WTC11 (cell line): ENCODE measurements at regions not wholly inside any gene's neighbourhood (a gene's known extent, or its start where the extent isn't known, plus 50 kb on each side); places are given as distances from the start of the nearest gene placed in this dataset.

Experiments
- FOXJ3 ChIP-seq: sonication (generic); formaldehyde crosslinking; IDR thresholded peaks from 2 replicates; pipeline ENCODE4 v1.9.0; 2021; ENCODE audit warnings: missing genetic modification reagents, mild to moderate bottlenecking, borderline replicate concordance
- GABPB1 ChIP-seq: sonication (generic); formaldehyde crosslinking; IDR thresholded peaks from 2 replicates; pipeline ENCODE4 v1.8.1; 2023; ENCODE audit warnings: mild to moderate bottlenecking, missing genetic modification reagents
- NFYB ChIP-seq: sonication (generic); formaldehyde crosslinking; conservative IDR thresholded peaks from 2 replicates; pipeline ENCODE4 v1.8.0; 2022; ENCODE audit warnings: low read depth, missing genetic modification reagents
- SP1 ChIP-seq: sonication (generic); formaldehyde crosslinking; conservative IDR thresholded peaks from 2 replicates; pipeline ENCODE4 v1.8.1; 2022; ENCODE audit warnings: missing genetic modification reagents
- TCF7 ChIP-seq: sonication (generic); formaldehyde crosslinking; IDR thresholded peaks from 2 replicates; pipeline ENCODE4 v1.8.0; 2022; ENCODE audit warnings: mild to moderate bottlenecking, low read depth, missing genetic modification reagents, moderate library complexity
- TEAD4 ChIP-seq: sonication (generic); formaldehyde crosslinking; IDR thresholded peaks from 2 replicates; pipeline ENCODE4 v1.8.0; 2022; ENCODE audit warnings: mild to moderate bottlenecking, missing genetic modification reagents
- ZNF138 ChIP-seq: sonication (generic); formaldehyde crosslinking; conservative IDR thresholded peaks from 2 replicates; pipeline ENCODE4 v1.8.1; 2022; ENCODE audit warnings: mild to moderate bottlenecking, moderate library complexity, missing genetic modification reagents
- ZNF232 ChIP-seq: sonication (generic); formaldehyde crosslinking; IDR thresholded peaks from 2 replicates; pipeline ENCODE4 v1.8.0; 2022; ENCODE audit warnings: mild to moderate bottlenecking, missing genetic modification reagents
- TF ChIP-seq, protein P1 (sequence below): sonication (generic); formaldehyde crosslinking; IDR thresholded peaks from 2 replicates; pipeline ENCODE4 v1.8.0; 2022; ENCODE audit warnings: mild to moderate bottlenecking, missing genetic modification reagents
- TF ChIP-seq, protein P2 (sequence below): fragments of 200-600 bp; IDR thresholded peaks from 2 replicates; pipeline ENCODE4 v1.8.0; 2022; ENCODE audit warnings: antibody characterized with exemption
- TF ChIP-seq, protein P3 (sequence below): sonication (generic); formaldehyde crosslinking; IDR thresholded peaks from 2 replicates; pipeline ENCODE4 v1.8.0; 2022; ENCODE audit warnings: mild to moderate bottlenecking, missing genetic modification reagents
- TF ChIP-seq, protein P4 (sequence below): sonication (generic); formaldehyde crosslinking; conservative IDR thresholded peaks from 2 replicates; pipeline ENCODE4 v1.8.1; 2022; ENCODE audit warnings: mild to moderate bottlenecking, missing genetic modification reagents
- TF ChIP-seq, protein P5 (sequence below): sonication (generic); formaldehyde crosslinking; IDR thresholded peaks from 2 replicates; pipeline ENCODE4 v1.8.1; 2022; ENCODE audit warnings: mild to moderate bottlenecking, moderate library complexity, missing genetic modification reagents

DNA sequence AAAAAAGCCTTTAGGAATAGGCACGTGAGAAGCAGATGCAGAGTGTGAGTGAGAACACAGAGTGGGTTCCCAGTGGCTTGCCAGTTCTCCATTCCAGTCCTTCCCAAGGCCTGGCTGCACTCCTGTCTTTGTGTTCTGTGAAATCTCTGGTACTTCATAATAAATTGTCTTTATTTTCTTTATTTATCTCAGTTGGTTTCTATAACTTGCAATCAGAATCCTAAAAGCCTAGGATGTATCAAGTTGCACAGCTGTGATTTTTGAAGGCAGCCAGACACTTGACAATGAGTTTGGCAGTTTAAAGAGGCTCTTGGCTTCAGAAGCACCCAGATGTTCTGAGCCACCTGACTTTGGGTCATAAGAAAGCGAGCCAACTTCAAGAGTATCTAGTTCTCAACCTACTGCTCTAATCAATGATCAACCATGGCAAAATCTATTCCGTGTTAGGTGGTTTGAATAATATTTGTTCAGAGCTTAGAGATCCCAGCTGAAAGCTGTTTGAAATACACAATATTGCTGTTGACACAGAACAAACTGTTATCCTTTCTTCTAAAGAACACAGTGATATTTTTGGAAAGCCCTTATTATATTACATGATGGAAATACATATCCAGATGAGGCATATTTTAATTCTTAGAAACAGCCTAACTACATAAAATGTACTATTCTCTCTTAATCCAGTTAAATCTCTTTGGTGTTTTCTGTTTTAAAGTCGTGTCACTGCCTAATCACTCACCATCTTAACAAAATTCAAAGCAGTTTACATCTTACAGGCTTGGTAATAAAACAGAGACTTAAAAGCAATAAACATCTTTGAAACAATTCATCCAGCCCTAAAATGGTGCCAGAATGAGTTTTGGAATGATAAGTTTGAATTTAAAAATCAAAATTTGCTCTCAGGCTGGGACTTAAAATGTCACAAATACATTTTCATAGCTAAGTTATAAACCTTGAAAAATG is 483.0 kb upstream of the NBEA start:
- no peak for TF ChIP-seq ZNF138
- TF ChIP-seq, protein P1, sequence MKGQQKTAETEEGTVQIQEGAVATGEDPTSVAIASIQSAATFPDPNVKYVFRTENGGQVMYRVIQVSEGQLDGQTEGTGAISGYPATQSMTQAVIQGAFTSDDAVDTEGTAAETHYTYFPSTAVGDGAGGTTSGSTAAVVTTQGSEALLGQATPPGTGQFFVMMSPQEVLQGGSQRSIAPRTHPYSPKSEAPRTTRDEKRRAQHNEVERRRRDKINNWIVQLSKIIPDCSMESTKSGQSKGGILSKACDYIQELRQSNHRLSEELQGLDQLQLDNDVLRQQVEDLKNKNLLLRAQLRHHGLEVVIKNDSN (CRISPR knock-in tag): no peak
- TF ChIP-seq, protein P2, sequence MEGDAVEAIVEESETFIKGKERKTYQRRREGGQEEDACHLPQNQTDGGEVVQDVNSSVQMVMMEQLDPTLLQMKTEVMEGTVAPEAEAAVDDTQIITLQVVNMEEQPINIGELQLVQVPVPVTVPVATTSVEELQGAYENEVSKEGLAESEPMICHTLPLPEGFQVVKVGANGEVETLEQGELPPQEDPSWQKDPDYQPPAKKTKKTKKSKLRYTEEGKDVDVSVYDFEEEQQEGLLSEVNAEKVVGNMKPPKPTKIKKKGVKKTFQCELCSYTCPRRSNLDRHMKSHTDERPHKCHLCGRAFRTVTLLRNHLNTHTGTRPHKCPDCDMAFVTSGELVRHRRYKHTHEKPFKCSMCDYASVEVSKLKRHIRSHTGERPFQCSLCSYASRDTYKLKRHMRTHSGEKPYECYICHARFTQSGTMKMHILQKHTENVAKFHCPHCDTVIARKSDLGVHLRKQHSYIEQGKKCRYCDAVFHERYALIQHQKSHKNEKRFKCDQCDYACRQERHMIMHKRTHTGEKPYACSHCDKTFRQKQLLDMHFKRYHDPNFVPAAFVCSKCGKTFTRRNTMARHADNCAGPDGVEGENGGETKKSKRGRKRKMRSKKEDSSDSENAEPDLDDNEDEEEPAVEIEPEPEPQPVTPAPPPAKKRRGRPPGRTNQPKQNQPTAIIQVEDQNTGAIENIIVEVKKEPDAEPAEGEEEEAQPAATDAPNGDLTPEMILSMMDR: no peak
- TF ChIP-seq GABPB1 (CRISPR knock-in tag): no peak
- TF ChIP-seq SP1 (CRISPR knock-in tag): no peak
- TF ChIP-seq ZNF232 (CRISPR knock-in tag): no peak
- TF ChIP-seq TEAD4: no peak
- TF ChIP-seq, protein P3, sequence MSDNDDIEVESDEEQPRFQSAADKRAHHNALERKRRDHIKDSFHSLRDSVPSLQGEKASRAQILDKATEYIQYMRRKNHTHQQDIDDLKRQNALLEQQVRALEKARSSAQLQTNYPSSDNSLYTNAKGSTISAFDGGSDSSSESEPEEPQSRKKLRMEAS (CRISPR knock-in tag): no peak
- TF ChIP-seq FOXJ3 (CRISPR knock-in tag): no peak
- TF ChIP-seq, protein P4, sequence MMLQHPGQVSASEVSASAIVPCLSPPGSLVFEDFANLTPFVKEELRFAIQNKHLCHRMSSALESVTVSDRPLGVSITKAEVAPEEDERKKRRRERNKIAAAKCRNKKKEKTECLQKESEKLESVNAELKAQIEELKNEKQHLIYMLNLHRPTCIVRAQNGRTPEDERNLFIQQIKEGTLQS (CRISPR knock-in tag): no peak
- TF ChIP-seq NFYB (CRISPR knock-in tag): no peak
- TF ChIP-seq TCF7: no peak
- TF ChIP-seq, protein P5, sequence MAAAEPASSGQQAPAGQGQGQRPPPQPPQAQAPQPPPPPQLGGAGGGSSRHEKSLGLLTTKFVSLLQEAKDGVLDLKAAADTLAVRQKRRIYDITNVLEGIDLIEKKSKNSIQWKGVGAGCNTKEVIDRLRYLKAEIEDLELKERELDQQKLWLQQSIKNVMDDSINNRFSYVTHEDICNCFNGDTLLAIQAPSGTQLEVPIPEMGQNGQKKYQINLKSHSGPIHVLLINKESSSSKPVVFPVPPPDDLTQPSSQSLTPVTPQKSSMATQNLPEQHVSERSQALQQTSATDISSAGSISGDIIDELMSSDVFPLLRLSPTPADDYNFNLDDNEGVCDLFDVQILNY (CRISPR knock-in tag): no peak
